Smooth muscle cell (in vitro differentiated cells): ENCODE measurements at regions not wholly inside any gene's neighbourhood (a gene's known extent, or its start where the extent isn't known, plus 50 kb on each side); places are given as distances from the start of the nearest gene placed in this dataset.

Experiments used
- DNase-seq: peaks from one replicate; lab custom pipeline; 2025; ENCODE audit not compliant: unreplicated experiment; lab: John Stamatoyannopoulos, UW
- H2AFZ ChIP-seq: fragments of 200-600 bp; sonication (generic); 2 replicates; pipeline ENCODE4 v1.6.0; 2016; ENCODE audit warnings: antibody characterized with exemption, low read depth, mild to moderate bottlenecking
- H3F3A ChIP-seq: fragments of 200-600 bp; sonication (generic); 2 replicates; pipeline ENCODE4 v1.6.0; 2017; ENCODE audit warnings: antibody characterized with exemption, low read depth
- H3K27ac ChIP-seq: fragments of 200-600 bp; sonication (generic); 2 replicates; pipeline ENCODE4 v1.5.1; 2016; ENCODE audit warnings: low read depth, mild to moderate bottlenecking
- H3K27me3 ChIP-seq: fragments of 200-600 bp; sonication (generic); 2 replicates; pipeline ENCODE4 v1.6.1; 2016; ENCODE audit warnings: low read depth, mild to moderate bottlenecking
- H3K36me3 ChIP-seq: fragments of 200-600 bp; sonication (generic); 2 replicates; pipeline ENCODE4 v1.5.1; 2016; ENCODE audit warnings: low read depth
- H3K4me1 ChIP-seq: fragments of 200-600 bp; sonication (generic); 2 replicates; pipeline ENCODE4 v1.5.1; 2016; ENCODE audit warnings: low read depth
- H3K4me2 ChIP-seq: fragments of 200-600 bp; sonication (generic); 2 replicates; pipeline ENCODE4 v1.6.0; 2016; ENCODE audit warnings: mild to moderate bottlenecking
- H3K4me3 ChIP-seq: fragments of 200-600 bp; sonication (generic); 2 replicates; pipeline ENCODE4 v1.5.1; 2016; ENCODE audit warnings: mild to moderate bottlenecking
- H3K79me2 ChIP-seq: fragments of 200-600 bp; sonication (generic); 2 replicates; pipeline ENCODE4 v1.6.0; 2016; ENCODE audit warnings: low read depth, mild to moderate bottlenecking
- H3K9ac ChIP-seq: fragments of 200-600 bp; sonication (generic); 2 replicates; pipeline ENCODE4 v1.6.0; 2016; ENCODE audit warnings: low read depth
- H3K9me3 ChIP-seq: fragments of 200-600 bp; sonication (generic); replicated peaks from 2 replicates; pipeline ENCODE4 v1.5.1; 2016; ENCODE audit warnings: low read depth
- H4K20me1 ChIP-seq: fragments of 200-600 bp; sonication (generic); 2 replicates; pipeline ENCODE4 v1.6.0; 2016; ENCODE audit warnings: low read depth
- CTCF ChIP-seq: fragments of 200-600 bp; sonication (generic); IDR thresholded peaks from 2 replicates; pipeline ENCODE4 v1.5.1; 2017; ENCODE audit warnings: borderline replicate concordance, mild to moderate bottlenecking, antibody characterized with exemption; ENCODE audit not compliant: insufficient read depth, poor library complexity, severe bottlenecking
- WGBS: methylation state at CpG from one replicate; pipeline ENCODE4 v1.1.7; 2016; ENCODE audit warnings: low lambda C conversion rate; 5-methylcytosine and 5-hydroxymethylcytosine counted together

- H3K4me3 ChIP-seq: no peak overlapping the region
- no peak for TF ChIP-seq CTCF
- no peak overlapping the region for H3K4me2 ChIP-seq
- H3K4me1 ChIP-seq: no peaks in the 10 kb centered on the region
- H4K20me1 ChIP-seq: no peaks in the 10 kb centered on the region
- H3K9me3 ChIP-seq: no peaks in the 10 kb centered on the region
- H3K79me2 ChIP-seq: no peaks in the 10 kb centered on the region
- no peaks in the 10 kb centered on the region for H3K36me3 ChIP-seq
- no peak overlapping the region for H2AFZ ChIP-seq
- H3F3A ChIP-seq: no peaks in the 10 kb centered on the region
- DNase-seq: no peak
- no peak overlapping the region for H3K9ac ChIP-seq
- no peaks in the 10 kb centered on the region for H3K27me3 ChIP-seq
- no peak overlapping the region for H3K27ac ChIP-seq
- WGBS: 90% methylated on average over 2 of the region's 2 CpGs
These were observed 399.1 kb upstream of the DDI1 start for GRCh38 chr11:103637295-103637694.

GRCh38 chr11:103637831-103638230 is 398.6 kb upstream of the DDI1 start:
- Histone ChIP-seq H3K4me2 (no peak overlapping the region), H3F3A (no peaks in the 10 kb centered on the region), H3K4me3 (no peak overlapping the region), H3K36me3 (no peaks in the 10 kb centered on the region), H3K9ac (no peak overlapping the region), H3K4me1 (no peaks in the 10 kb centered on the region), H2AFZ (no peak overlapping the region), H3K79me2 (no peaks in the 10 kb centered on the region), H3K9me3 (no peaks in the 10 kb centered on the region), H4K20me1 (no peaks in the 10 kb centered on the region), H3K27ac (no peak overlapping the region), H3K27me3 (no peaks in the 10 kb centered on the region)
- TF ChIP-seq CTCF: no peak
- no peak for DNase-seq

GRCh38 chr11:103644676-103645075 is 391.8 kb upstream of the DDI1 start:
- DNase-seq: no peak
- H3K27ac ChIP-seq: no peak overlapping the region
- no peaks in the 10 kb centered on the region for H3K36me3 ChIP-seq
- whole genome bisulfite sequencing: 91% methylated on average over 20 of the region's 20 CpGs
- H3K79me2 ChIP-seq: no peaks in the 10 kb centered on the region
- no peaks in the 10 kb centered on the region for H3K27me3 ChIP-seq
- no peak overlapping the region for H3K4me3 ChIP-seq
- no peak overlapping the region for H3K4me2 ChIP-seq
- H4K20me1 ChIP-seq: no peaks in the 10 kb centered on the region
- H3F3A ChIP-seq: no peaks in the 10 kb centered on the region
- no peak overlapping the region for H3K9ac ChIP-seq
- H3K9me3 ChIP-seq: no peaks in the 10 kb centered on the region
- no peak overlapping the region for H2AFZ ChIP-seq
- no peak for TF ChIP-seq CTCF
- H3K4me1 ChIP-seq: no peaks in the 10 kb centered on the region

- H4K20me1 ChIP-seq: no peaks in the 10 kb centered on the region
- no peaks in the 10 kb centered on the region for H3K79me2 ChIP-seq
- no peak overlapping the region for H2AFZ ChIP-seq
- peaks cover 4% of the 10 kb centered on the region for H3K9me3 ChIP-seq
- no peak overlapping the region for H3K4me2 ChIP-seq
- no peak overlapping the region for H3K9ac ChIP-seq
- DNase-seq: no peak
- no peaks in the 10 kb centered on the region for H3K36me3 ChIP-seq
- H3K27ac ChIP-seq: no peak overlapping the region
- TF ChIP-seq CTCF: no peak
- no peaks in the 10 kb centered on the region for H3K4me1 ChIP-seq
- no peaks in the 10 kb centered on the region for H3K27me3 ChIP-seq
- no peak overlapping the region for H3K4me3 ChIP-seq
- no peaks in the 10 kb centered on the region for H3F3A ChIP-seq
These were observed 388.4 kb upstream of the DDI1 start for GRCh38 chr11:103648054-103648453.
